Bone marrow (tissue), 2 donors: ENCODE measurements at regions not wholly inside any gene's neighbourhood (a gene's known extent, or its start where the extent isn't known, plus 50 kb on each side); places are given as distances from the start of the nearest gene placed in this dataset.
"Not testable (repeated sequence)": the region's sequence is repeated elsewhere in the genome, so short reads cannot be mapped to it uniquely, and the experiment has no call there.

Experiments
- DNase-seq, 2 donors: peaks; one replicate each; lab custom pipeline; 2025; lab: John Stamatoyannopoulos, UW

DNA sequence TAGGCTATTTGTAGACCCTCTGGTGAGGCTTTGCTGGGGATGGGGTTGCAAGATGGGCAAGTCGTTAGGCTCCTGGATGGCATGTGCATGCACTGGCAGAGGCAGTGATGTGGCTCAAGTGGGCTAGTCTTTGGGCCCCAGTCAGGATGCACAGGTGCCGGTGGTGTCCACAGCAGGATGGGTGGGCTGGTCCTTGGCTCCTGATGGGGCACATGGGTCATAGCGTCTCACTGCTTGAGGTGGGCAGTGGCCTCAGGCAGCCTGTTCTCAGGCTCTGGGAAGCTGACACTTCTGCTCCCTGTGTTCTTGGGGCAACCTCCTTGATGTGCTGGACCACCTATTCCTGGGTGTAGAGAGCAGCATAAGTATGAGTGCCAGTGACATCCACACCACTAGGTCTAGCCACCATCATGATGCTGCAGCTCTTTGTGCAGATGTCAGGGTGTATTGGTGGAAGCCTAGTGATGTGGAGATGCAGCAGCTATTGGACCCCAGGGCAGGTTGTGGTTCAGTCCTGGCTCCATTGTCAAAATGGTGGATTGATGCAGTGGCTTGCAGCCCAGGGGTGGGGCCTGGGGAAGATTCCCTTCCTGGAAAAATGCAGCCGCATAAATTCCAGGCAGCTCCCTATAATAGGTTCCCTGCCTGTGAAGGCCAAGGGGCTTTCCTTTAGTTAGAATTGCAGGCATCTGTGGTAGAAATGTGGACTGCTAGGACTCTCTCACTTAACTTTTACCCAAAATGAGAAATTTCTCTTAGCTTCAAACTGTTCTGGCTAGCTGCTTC lies 742.5 kb upstream of the MDGA2 start:
- no peak for DNase-seq

DNA sequence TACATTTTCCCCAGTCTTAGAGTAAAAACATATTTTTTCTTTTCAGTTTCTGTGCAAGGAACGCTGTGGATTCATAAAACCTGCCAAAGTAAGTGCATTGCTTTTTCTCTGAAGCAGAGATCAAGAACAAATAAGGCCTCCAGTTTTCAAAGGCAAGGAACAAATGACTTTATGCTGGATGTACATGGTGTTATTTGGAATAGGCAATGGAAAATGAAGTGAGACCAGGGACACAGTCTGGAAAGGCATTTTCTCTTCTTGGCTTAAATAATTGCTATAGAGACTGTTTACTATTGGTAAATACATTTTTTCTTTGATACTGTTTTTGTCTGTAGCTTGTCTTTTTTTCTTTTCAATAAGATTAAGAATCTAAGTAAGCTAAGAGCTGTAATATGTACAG lies 725.9 kb upstream of the MDGA2 start:
- no peak for DNase-seq

DNA sequence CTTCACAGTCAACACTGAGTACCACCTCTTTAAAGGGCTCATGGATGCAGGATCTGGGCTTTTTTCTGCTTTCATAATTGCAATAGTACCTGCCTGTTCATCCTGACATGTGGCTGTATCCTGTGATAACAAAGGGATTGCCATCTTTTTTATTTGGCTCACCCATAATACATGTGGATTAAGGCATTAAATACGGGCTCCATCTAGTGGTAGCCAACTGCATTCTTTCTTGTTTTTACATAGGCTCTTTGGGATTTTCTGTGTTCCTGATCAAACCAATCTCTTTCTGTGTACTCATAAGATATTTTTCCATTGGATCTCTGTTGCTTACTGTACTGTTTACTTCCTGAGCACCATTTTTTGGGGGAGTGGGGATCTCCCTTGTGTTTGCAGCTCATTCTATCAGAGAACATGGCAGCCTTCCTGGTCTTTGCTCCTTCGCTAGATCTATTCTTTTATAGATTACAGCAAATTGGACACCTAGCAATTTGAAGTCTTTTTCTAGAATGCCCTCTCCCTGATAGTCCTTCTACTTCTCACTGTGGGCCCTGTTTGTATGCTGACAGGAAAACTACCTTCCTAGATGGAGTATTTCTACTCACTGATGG lies 723.4 kb upstream of the MDGA2 start:
- peak in 1 of 2 donors; percentile 5 for DNase-seq

DNA sequence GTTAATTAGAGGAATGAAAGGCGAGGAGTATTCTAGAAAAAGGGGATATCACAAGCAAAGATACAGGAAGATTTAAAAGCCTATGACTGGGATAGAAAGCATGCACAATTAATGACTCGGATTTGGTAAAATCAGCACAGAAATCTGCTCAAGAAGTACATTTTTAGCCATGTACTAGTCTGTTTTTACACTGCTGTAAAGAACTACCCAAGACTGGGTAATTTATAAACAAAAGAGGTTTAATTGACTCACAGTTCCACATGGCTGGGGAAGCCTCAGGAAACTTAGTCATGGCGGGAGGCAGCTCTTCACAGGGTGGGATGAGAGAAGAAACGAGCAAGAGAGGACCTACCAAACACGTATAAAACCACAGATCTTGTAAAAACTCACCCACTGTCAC lies 716.3 kb upstream of the MDGA2 start:
- DNase-seq = no peak

DNA sequence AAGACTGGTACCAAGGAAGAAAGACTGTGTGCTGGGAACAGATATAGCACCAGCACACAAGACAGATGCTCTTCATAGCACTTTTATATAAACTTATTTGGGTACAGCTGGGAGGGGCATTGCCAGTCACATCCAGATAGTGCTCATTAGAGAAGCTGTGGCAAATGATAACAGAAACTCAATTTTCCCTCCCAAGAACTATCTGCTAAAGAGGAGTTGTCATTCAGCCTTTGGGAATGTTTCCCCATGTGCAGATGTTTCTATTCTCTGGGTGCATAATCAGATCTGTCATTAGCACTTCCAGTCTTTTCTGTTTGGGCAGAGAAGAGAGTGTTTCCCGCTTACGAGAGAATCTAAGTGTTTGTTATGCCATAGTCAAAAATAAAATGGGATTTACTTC lies 714.9 kb upstream of the MDGA2 start:
- DNase-seq = no peak

DNA sequence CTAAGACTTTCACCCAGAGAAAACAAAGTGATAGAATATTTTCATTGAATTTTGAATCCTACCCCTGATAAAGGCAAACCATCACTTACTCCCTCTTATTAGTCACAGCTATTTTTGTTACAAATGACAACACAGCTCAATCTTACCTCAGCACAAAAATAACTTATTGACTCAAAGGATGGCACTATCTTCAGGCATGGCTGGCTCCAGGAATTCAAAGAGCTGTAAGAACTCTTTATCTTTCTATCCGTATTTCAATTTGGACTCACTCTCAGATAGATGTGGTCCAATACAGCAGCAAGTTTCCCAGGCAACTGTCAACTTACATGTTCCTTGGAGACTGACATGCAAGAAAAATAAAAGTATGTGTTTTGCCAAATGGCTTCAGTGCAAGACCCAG lies 709.4 kb upstream of the MDGA2 start:
- no peak for DNase-seq

DNA sequence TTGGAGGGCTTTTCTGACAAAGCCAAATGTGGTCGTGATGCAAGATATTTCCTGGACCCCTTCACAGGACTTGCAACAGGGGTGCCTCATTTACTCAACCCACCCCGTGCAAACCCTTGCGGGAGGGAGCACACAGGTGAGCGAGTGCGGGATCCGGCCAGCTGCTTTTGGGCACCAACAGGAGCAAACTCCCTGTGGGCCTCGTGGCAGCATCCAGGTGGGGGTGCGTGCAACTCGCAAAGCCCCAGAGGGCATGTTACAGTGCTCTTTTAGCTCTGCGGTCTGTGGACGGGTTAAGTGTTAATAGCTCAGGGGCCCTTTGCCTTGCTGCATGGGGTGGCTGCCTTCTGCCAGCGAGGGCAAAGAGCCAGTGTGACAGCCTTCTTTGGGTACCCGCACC lies 707.6 kb upstream of the MDGA2 start:
- no peak for DNase-seq

DNA sequence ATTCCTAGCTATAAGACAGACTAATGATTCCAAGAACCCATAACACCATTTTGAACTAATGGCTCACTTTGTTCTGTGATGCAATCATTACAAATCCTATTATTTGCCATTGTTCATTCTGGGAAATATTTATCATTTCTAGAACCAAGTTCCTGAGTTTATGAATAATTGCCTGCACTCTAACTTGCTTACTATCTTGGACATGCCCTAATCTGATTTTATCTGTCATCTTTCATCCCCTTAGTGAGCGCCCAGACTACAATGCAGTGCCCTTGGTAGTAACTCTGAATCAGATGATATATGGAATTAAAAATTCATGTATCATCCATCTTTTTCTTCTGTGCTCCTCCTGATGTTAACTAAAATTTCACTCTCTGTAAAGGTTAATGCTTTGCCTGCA lies 703.1 kb upstream of the MDGA2 start:
- no peak for DNase-seq

DNA sequence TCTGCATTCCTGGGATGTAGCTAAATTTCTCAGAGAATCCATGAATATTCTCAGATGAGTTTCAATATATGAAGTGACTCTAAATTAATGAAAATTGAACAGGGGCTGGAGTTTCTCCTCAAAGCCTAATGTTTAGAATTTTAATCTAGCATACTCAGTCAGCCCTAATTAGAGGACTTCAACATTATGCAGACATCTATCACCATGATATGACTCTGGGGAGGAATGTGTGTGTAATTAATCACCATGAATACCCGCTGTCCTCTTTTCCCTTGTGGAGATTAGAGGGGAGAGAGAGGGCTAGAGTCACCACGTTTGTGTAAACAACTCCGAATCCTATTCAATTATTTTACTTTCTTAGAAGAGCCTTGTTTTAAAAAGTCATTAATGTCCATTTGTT lies 698.6 kb upstream of the MDGA2 start:
- DNase-seq = no peak

DNA sequence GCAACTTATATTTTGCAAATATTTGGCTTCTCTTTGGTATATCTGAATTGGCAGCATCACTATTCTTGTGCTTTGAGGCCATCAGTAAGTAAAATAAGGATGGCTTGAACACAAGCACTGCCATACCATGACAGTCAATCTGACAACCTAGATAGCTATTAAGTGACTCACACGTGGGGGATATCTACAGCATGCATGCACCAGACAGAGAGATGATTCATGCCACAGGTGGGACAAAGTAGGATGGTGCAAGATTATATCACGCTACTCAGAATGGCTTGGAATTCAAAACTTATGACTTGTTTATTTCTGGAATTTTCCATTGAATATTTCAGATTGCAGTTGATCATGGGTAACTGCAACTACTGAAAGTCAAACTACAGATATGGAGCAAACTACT lies 675.6 kb upstream of the MDGA2 start:
- DNase-seq = no peak

DNA sequence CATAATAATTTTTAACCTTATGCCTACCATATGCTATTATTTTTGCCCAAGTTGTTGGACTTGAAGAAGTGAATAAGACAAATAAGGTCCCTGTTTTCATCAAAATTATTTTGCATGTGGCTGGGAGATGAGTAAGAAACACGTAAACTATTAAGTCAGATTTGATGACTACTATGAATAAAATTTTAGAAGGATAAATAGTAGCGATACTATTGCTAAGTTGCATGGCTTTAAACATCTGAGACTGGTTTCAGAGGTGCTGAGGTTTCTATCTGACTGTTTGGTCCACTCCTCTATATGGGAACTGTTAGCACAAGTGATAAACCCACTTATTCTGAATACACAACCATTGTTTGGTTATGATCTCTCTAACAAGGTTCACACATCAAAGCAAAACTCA lies 674.3 kb upstream of the MDGA2 start:
- DNase-seq = no peak

DNA sequence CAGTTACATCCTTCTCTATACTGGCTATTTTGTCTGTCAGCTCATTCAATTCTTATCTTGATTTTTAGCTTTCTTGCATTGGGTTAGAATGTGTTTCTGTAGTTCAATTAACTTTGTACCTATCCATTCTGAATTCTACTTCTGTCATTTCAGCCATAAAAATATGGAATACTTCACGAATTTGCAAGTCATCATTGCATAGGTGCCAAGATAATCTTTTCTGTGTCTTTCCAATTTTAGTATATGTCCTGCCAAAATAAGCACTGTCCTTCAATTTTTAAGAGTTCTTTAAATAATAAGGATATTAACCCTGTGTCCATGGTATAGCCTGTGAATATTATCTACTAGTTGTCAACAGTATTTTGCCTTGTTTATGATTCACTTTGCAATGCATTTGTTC lies 665.7 kb upstream of the MDGA2 start:
- no peak for DNase-seq

DNA sequence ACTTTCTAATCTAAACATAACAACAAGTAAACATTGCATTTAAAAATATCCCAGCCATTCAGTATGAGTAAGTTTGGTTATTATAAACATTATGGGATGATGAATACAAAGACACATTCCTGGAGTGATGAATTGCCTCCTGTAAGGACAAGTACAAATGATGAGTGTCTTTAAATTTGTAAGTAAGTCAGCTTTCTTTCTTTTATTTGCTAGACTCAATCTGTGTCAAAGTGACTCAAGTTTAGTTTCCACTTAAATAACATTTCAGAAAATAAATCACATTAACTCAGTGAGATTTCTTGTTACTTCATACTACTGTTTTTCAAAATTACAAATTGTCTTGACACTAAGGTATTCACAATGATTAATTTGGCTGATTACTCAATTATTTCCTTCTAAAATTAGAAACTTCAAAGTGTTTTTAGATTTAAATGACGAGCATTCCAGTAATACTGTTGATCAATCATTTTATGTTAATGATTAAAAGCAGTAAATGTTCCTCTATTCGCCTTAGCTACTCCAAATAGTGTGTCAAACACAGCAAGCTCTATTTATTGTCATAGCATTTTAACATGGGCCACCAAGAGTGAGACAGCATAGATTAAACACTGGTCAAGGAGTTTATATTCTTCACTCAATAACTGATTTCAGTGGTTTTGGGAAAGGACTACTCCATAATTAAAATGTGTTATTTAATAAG lies 658.0 kb upstream of the MDGA2 start:
- DNase-seq = no peak

DNA sequence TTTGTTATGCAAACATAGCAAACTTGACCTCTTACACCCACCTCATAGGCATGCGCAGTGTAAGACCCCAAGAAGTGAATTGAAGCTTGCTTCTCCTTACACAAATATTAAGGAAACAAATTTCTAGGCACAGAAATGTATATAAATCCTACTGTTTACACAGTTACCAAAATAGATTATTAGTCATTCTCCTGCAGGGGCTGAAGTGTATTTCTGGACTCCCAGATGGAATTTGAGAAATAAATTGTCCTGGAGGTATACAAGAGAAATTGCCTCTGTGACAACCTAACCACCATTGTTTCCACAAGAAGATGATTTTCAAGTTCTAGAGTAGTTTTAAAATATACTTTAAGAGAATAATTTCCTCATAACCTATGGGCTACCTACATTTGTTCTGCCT lies 656.0 kb upstream of the MDGA2 start:
- no peak for DNase-seq

DNA sequence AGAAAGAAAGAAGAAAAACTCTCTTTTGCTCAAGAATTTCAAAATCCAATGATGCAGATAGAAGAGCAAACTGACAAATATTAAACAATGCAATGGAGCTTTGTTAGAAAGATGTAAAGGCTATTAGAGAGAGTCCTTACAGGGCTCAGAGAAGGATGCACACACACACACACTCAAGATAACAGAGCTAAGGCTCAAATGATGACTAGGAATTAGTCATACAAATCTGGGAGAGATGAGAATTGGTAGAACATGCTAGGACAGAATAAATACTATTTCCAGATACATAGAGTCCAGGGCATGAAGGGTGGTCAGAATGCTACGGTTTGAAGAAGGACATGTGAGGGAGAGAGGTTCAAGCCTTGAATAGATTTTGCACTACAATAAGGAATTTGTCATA lies 650.1 kb upstream of the MDGA2 start:
- DNase-seq = no peak

DNA sequence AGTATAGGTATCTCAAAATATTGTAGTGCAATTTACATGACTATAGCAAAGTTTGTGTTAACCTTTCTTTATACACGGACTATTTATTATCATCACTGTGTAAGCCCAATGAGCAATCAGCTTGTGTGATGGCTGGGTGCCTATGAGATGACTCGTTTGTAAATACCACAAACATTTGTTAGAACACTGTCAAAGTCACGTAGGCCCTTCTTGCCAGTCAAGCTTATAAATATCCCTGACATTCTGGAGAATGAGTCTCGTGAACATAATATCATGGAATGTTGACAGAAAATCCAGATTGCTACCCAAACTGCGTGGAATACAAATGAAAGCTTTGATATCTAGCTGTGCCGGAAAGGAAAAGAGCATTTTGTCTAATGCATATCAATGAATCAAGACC lies 648.3 kb upstream of the MDGA2 start:
- DNase-seq = no peak

DNA sequence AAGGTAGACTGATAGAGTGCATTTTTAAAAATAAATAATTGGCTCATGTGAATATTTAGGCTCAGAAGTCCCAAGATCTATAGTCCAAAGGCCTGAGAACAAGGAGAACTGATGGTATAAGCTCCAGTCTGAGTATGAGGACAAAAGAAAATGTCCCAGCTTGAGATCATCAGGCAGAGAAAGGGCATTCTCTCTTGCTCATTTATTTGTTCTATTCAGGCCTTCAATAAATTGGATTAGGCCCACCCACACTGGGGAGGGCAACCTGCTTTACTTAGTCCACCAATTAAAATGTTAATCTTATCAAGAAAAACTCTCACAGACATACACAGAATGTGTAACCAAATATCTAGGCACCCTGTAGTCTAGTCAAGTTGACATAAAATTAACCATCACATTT lies 644.4 kb upstream of the MDGA2 start:
- no peak for DNase-seq

DNA sequence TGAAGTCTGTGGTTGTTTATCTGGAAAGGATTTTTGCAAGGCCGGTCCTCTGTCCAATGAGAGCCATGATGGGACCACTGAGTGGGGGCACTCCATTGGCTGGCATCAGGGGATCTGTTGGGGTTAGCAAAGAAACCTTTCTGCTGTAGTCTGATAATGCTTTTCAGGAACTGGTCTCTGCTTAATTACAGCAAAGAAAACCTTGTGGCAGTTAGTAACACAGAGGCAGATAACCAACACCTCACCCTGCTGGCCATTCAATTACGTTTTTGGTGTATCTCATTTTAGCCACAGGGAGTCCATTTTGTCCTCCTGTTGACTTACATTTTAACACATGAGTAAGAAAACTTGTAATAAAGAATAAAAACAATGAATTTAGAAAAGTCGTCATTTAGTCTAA lies 629.3 kb upstream of the MDGA2 start:
- DNase-seq = no peak

DNA sequence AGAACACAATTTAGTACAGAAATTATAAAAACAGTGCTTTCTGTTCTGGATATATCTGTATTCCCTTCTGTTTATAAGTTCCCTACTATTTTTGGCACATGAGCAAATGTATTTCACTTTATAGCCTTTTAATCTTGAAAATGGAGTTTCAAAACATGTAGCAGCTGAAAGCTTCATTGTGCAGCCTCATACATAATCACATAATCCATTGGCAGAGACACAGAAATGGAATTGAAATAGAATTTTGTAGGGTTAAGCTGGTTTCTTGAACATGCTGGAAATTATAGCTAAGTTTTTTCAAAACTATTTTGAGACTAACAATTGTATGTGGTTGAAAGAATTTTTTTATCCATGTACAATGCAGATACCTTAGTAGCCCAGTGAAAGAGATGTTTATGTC lies 614.3 kb upstream of the MDGA2 start:
- no peak for DNase-seq

DNA sequence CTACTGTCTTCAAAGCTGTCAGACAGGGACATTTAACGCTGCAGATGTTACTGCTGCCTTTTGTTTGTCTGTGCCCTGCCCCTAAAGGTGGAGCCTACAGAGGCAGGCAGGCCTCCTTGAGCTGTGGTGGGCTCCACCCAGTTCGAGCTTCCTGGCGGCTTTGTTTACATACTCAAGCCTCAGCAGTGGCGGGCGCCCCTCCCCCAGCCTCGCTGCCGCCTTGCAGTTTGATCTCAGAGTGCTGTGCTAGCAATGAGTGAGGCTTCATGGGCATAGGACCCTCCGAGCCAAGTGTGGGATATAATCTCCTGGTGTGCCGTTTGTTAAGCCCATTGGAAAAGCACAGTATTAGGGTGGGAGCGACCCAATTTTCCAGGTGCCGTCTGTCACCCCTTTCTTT lies 609.8 kb upstream of the MDGA2 start:
- DNase-seq = not testable (repeated sequence)

DNA sequence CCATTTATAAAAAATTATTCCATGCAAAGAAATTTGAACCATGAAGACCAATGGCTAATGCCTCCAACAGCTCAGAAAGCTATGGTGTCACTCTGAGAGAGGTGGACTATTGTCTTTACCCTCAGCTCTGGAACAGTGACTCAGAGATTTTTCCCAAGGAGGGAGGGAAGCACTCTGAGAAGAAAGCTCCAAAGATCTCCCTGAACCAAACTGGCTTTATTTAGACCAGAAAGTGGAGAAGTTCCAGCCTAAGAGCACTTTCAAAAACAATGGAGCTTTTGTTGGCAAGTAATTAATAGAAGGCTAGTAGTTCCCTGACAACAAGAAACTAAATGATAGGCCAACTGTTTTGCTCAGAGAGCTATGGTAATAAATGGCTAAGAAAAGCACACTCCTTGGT lies 599.9 kb upstream of the MDGA2 start:
- DNase-seq = no peak

DNA sequence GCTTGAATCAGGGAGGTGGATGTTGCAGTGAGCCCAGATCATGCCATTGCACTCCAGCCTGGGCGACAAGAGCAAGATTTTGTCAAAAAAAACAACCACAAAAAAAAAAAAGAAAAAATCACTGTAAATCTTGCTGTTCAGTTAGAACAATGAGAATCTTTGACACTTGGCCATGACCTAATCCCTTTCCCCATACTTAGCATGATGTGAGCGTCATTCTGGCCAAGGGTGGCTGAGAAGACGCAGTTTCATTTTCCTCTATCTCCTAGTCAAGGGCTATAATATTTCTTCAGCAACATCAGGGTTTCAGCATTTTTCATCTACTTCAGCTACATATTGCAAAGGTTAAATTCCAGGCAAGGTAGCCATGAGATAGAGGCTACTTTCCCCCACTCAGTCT lies 599.4 kb upstream of the MDGA2 start:
- DNase-seq = no peak

DNA sequence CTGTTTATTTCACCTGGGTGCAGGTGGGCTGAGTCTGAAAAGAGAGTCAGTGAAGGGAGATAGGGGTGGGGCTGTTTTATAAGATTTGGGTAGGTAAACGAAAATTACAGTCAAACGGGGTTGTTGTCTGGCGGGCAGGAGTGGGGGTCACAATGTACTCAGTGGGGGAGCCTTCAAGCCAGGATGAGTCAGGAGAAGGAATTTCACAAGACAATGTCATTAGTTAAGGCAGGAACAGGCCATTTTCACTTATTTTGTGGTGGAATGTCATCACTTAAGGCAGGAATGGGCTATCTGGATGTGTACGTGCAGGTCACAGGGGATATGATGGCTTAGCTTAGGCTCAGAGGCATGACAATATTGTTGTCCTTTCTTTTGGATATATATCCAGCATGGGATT lies 592.5 kb upstream of the MDGA2 start:
- DNase-seq = not testable (repeated sequence)

DNA sequence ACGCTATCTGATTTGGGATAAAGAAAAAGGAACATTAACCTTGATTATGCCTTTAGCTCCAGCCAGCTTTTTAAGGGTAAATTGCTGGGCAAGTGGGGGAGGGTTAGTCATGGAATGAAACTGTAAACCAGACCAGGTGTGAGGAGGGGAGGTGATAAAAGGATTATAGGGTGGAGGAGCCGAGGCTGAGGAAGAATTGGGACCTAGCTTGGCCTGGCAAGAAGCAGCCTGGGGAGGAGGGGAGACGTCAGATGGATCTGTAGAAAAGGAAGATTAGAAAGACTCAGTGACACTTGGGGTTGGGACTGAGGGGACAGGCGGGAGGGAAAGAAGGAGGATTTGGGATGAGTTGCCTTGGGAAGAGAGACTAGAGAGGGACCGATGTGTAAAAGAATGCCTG lies 590.8 kb upstream of the MDGA2 start:
- DNase-seq = not testable (repeated sequence)
